Gastrocnemius medialis (tissue), 4 donors: ENCODE measurements at regions not wholly inside any gene's neighbourhood (a gene's known extent, or its start where the extent isn't known, plus 50 kb on each side); places are given as distances from the start of the nearest gene placed in this dataset.

Source experiments
- CTCF ChIP-seq, 5 experiments: fragments of 450-650 bp in 3 of 5; fragments of 200-600 bp in 2 of 5; sonication (generic) in 2 of 5; IDR thresholded peaks in 4 of 5; conservative IDR thresholded peaks in 1 of 5; 1 replicate in 4 of 5; 2 replicates in 1 of 5; pipeline ENCODE4 v1.5.1; 2016 to 2019; ENCODE audit warnings: antibody characterized with exemption in 5 of 5, mild to moderate bottlenecking in 3 of 5, moderate library complexity in 3 of 5
- POLR2A ChIP-seq, 2 donors: fragments of 450-650 bp; IDR thresholded peaks; one replicate each; pipeline ENCODE4 v1.6.1; 2017; ENCODE audit warnings: antibody characterized with exemption in 2 of 2, mild to moderate bottlenecking in 2 of 2, moderate library complexity in 2 of 2

DNA sequence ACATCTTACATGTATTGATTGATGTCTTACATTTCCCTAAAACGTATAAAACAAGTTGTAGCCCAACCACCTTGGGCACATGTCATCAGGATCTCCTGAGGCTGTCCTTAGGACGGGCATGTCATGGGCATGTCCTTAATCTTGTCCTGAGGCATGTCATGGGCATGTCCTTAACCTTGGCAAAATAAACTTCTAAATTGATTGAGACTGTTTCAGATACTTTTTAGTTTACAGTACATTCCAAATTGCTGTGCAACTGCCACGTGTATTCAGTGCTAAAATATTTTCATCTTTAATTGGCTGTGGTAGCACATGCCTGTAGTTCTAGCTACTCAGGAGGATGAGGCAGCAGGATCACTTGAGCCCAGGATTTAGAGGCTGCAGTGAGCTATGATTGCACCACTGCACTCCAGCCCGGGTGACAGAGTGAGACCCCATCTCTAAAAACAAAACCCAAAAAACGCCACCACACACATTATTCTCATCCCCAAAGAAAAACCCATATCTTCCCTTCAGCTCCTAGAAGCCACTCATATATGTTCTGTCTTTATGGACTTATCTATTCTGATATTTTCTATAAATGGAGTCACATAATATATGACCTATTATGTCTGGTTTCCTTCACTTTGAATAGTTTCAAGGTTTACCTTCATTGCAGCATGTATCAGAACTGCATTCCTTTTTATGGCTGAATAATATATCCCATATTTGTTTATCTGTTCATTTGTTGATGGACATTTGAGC is 96.0 kb upstream of the BTG3 start:
- no peak for TF ChIP-seq CTCF (IDR thresholded peaks at IDR 0.05 in 4 of 5, conservative IDR thresholded peaks at IDR 0.05 in 1 of 5)
- TF ChIP-seq POLR2A (IDR thresholded peaks at IDR 0.05) = no peak
